DND-41 (cell line): ENCODE measurements at regions not wholly inside any gene's neighbourhood (a gene's known extent, or its start where the extent isn't known, plus 50 kb on each side); places are given as distances from the start of the nearest gene placed in this dataset.
"Not testable (repeated sequence)": the region's sequence is repeated elsewhere in the genome, so short reads cannot be mapped to it uniquely, and the experiment has no call there.

ENCODE experiments used
- CTCF ChIP-seq: IDR thresholded peaks from 2 replicates; pipeline ENCODE4 v1.5.1; 2012; ENCODE audit warnings: borderline replicate concordance, low read length, moderate library complexity, mild to moderate bottlenecking; ENCODE audit not compliant: poor library complexity, severe bottlenecking; ENCODE audit errors: extremely low read depth
- EZH2 ChIP-seq: IDR thresholded peaks from 3 replicates; pipeline ENCODE4 v1.6.1; 2012; ENCODE audit warnings: borderline replicate concordance, low read depth, mild to moderate bottlenecking, moderate library complexity, low read length, inconsistent platforms; ENCODE audit not compliant: severe bottlenecking

DNA sequence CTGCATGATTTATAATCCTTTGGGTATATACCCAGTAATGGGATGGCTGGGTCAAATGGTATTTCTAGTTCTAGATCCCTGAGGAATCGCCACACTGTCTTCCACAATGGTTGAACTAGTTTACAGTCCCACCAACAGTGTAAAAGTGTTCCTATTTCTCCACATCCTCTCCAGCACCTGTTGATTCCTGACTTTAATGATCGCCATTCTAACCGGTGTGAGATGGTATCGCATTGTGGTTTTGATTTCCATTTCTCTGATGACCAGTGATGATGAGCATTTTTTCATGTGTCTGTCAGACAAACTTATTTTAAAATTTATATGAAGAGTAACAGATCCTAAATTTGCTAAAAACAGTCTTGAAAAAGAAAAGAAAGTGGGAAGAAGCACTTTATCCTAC, 197.7 kb downstream of the FGFR2 start:
- not testable (repeated sequence) for TF ChIP-seq CTCF, EZH2
